RWPE2 (cell line): ENCODE measurements at regions not wholly inside any gene's neighbourhood (a gene's known extent, or its start where the extent isn't known, plus 50 kb on each side); places are given as distances from the start of the nearest gene placed in this dataset.

Experiments
- ATAC-seq: fragments of 200-7000 bp; cut with Tn5 transposase; 3 replicates; pipeline ENCODE4 v1.9.1; 2021; ENCODE audit warnings: low read depth
- DNase-seq: peaks from one replicate; pipeline ENCODE4 v3.0.0-alpha.2; 2020; ENCODE audit warnings: low spot score
- H3K27ac ChIP-seq: fragments of 450-650 bp; 2 replicates; pipeline ENCODE4 v1.5.1; 2017; ENCODE audit warnings: mild to moderate bottlenecking; ENCODE audit not compliant: poor library complexity, severe bottlenecking
- H3K27me3 ChIP-seq: fragments of 250-450 bp; sonication (Bioruptor Pico); 2 replicates; pipeline ENCODE4 v1.5.1; 2021; ENCODE audit warnings: mild to moderate bottlenecking, moderate library complexity; ENCODE audit not compliant: insufficient read depth, poor library complexity, severe bottlenecking
- H3K36me3 ChIP-seq: fragments of 250-450 bp; sonication (Bioruptor Pico); 2 replicates; pipeline ENCODE4 v1.5.1; 2020; ENCODE audit warnings: low read depth, mild to moderate bottlenecking, moderate library complexity
- H3K4me1 ChIP-seq: fragments of 250-450 bp; sonication (Bioruptor Pico); 2 replicates; pipeline ENCODE4 v1.5.1; 2021; ENCODE audit warnings: mild to moderate bottlenecking, moderate library complexity; ENCODE audit not compliant: insufficient read depth, poor library complexity, severe bottlenecking
- H3K4me3 ChIP-seq: fragments of 250-450 bp; sonication (Bioruptor Pico); 2 replicates; pipeline ENCODE4 v1.5.1; 2021; ENCODE audit warnings: mild to moderate bottlenecking, moderate library complexity; ENCODE audit not compliant: severe bottlenecking
- H3K9me3 ChIP-seq: fragments of 250-450 bp; sonication (Bioruptor Pico); 2 replicates; pipeline ENCODE4 v1.5.1; 2021; ENCODE audit warnings: mild to moderate bottlenecking, moderate library complexity; ENCODE audit not compliant: severe bottlenecking
- TF ChIP-seq, protein P1 (sequence below): fragments of 450-650 bp; IDR thresholded peaks from one replicate; pipeline ENCODE4 v1.5.1; 2017; ENCODE audit warnings: mild to moderate bottlenecking, moderate library complexity; ENCODE audit not compliant: poor library complexity, severe bottlenecking

DNA sequence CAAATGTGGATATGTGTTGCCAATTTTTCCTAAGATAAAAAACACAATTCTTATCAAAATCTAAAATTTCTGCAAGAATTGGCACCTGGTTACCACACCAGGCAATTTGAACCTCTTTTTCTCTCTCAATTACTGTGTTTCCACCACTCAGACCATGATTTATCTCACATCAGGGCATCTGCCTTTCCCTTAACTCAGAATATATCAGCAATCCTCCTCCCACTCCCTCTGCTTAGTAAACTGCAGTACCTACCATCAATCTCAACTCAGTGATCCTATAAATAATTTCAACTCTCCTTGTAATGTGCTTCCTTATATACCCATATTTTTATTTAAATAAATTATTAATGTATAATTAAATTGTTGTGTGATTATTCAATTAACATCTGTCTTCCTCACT is 212.3 kb upstream of the PCDH15 start:
- Histone ChIP-seq H3K4me3 (no peak overlapping the region), H3K4me1 (no peaks in the 10 kb centered on the region), H3K9me3 (no peaks in the 10 kb centered on the region), H3K27me3 (peaks cover 9% of the 10 kb centered on the region), H3K36me3 (no peaks in the 10 kb centered on the region), H3K27ac (no peak overlapping the region)
- TF ChIP-seq, protein P1, sequence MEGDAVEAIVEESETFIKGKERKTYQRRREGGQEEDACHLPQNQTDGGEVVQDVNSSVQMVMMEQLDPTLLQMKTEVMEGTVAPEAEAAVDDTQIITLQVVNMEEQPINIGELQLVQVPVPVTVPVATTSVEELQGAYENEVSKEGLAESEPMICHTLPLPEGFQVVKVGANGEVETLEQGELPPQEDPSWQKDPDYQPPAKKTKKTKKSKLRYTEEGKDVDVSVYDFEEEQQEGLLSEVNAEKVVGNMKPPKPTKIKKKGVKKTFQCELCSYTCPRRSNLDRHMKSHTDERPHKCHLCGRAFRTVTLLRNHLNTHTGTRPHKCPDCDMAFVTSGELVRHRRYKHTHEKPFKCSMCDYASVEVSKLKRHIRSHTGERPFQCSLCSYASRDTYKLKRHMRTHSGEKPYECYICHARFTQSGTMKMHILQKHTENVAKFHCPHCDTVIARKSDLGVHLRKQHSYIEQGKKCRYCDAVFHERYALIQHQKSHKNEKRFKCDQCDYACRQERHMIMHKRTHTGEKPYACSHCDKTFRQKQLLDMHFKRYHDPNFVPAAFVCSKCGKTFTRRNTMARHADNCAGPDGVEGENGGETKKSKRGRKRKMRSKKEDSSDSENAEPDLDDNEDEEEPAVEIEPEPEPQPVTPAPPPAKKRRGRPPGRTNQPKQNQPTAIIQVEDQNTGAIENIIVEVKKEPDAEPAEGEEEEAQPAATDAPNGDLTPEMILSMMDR = no peak
- DNase-seq (no peak), ATAC-seq (no peak)

- H3K4me1 ChIP-seq = no peaks in the 10 kb centered on the region
- no peaks in the 10 kb centered on the region for H3K9me3 ChIP-seq
- no peaks in the 10 kb centered on the region for H3K27me3 ChIP-seq
- TF ChIP-seq, protein P1 = no peak
- no peaks in the 10 kb centered on the region for H3K36me3 ChIP-seq
- ATAC-seq (no peak), DNase-seq (no peak)
- no peak overlapping the region for H3K4me3 ChIP-seq
- H3K27ac ChIP-seq = no peak overlapping the region
Observed at GRCh38 chr10:55002420-55002819, 201.4 kb upstream of the PCDH15 start.

- Histone ChIP-seq H3K27me3 (no peaks in the 10 kb centered on the region), H3K27ac (no peak overlapping the region), H3K4me3 (no peak overlapping the region), H3K4me1 (no peaks in the 10 kb centered on the region), H3K36me3 (no peaks in the 10 kb centered on the region), H3K9me3 (no peaks in the 10 kb centered on the region)
- DNase-seq = no peak
- TF ChIP-seq, protein P1 = no peak
- no peak for ATAC-seq
Observed at GRCh38 chr10:55001422-55001821, 200.4 kb upstream of the PCDH15 start.

- Histone ChIP-seq H3K9me3 (no peaks in the 10 kb centered on the region), H3K36me3 (no peaks in the 10 kb centered on the region), H3K27ac (no peak overlapping the region), H3K27me3 (no peaks in the 10 kb centered on the region), H3K4me1 (no peaks in the 10 kb centered on the region), H3K4me3 (no peak overlapping the region)
- ATAC-seq (no peak), DNase-seq (no peak)
- TF ChIP-seq, protein P1 = no peak
Observed at GRCh38 chr10:54993148-54993547, 192.1 kb upstream of the PCDH15 start.

DNA sequence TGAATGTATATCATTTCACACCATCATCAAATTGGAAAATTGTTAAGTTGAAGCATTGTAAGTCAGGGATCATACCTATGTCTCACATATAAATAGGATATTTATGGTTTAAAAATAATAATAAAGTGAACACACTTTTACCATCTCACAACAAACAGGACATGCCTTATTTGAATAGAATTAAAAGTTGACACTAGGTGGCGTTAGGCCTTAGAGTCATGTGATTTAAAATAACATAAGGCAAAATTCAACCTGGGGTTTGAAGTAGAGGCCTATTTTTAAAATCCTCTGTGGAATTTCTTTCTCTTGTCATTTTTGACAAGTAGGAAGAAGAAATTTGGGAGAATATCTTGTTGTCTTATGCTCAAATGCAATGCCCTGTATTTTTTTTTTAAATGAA is 184.7 kb upstream of the PCDH15 start:
- TF ChIP-seq, protein P1 = peak; percentile 73
- Histone ChIP-seq H3K4me3 (no peak overlapping the region), H3K27ac (no peak overlapping the region), H3K4me1 (no peaks in the 10 kb centered on the region), H3K27me3 (no peaks in the 10 kb centered on the region), H3K9me3 (no peaks in the 10 kb centered on the region), H3K36me3 (no peaks in the 10 kb centered on the region)
- ATAC-seq (no peak), DNase-seq (no peak)
